ENCODE measurements at regions not wholly inside any gene's neighbourhood (a gene's known extent, or its start where the extent isn't known, plus 50 kb on each side); places are given as distances from the start of the nearest gene placed in this dataset.

DNA sequence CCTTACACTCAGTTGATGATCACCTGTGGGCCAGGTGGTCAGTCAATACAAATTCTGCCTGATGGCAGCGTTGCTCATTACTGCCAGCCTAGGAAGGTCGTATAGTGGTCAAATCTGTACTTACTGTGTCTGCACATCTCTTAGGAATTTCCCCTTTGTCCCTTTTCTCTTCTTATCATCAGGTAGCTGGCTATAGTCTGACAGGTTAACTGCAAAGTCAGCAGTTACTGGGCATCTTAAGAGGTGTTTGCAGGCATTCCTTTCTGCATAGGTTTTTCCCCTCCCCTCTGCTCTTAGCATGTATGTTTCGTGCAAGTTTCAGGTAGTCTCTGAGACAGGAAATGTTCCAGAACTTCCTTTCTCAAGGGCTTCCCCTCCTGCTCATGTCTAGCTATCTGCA, 298.7 kb downstream of the LRRIQ3 start:
- Histone ChIP-seq H3K27me3 (replicated peaks; ENCODE audit: insufficient read depth) (no peaks in the 10 kb centered on the region), H3K27ac (no peak overlapping the region), H3K4me3 (no peak overlapping the region), H3K4me1 (ENCODE audit: control insufficient read depth in 1 of 2, low read depth in 2 of 2) (no peaks in the 10 kb centered on the region), H3K9me3 (no peaks in the 10 kb centered on the region), H3K36me3 (no peaks in the 10 kb centered on the region)
- no peak for ATAC-seq (ENCODE audit: insufficient number of reproducible peaks, low FRiP score, low read depth)
- no peak for DNase-seq (ENCODE audit: low spot score)
- TF ChIP-seq, protein P1, sequence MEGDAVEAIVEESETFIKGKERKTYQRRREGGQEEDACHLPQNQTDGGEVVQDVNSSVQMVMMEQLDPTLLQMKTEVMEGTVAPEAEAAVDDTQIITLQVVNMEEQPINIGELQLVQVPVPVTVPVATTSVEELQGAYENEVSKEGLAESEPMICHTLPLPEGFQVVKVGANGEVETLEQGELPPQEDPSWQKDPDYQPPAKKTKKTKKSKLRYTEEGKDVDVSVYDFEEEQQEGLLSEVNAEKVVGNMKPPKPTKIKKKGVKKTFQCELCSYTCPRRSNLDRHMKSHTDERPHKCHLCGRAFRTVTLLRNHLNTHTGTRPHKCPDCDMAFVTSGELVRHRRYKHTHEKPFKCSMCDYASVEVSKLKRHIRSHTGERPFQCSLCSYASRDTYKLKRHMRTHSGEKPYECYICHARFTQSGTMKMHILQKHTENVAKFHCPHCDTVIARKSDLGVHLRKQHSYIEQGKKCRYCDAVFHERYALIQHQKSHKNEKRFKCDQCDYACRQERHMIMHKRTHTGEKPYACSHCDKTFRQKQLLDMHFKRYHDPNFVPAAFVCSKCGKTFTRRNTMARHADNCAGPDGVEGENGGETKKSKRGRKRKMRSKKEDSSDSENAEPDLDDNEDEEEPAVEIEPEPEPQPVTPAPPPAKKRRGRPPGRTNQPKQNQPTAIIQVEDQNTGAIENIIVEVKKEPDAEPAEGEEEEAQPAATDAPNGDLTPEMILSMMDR (IDR thresholded peaks at IDR 0.05) = no peak

DNA sequence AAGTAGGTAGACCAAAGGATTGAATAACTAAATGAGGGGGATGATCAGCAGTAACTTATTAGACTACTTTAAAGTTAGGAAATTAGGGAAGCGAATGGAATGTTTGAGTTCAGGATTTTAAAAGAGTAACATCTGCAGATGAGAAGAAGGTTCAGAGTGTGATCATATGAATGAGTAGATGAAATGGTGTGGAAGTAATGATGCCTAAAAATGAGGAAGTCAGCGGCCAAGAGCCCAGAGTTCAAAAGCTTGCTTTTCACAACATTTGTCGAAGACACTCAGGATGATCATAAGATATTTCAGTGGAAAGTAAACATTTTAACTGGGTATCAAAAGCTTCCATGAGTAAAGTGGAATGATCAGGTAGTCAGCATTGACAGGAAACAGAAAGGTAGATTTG, 299.4 kb downstream of the LRRIQ3 start:
- Histone ChIP-seq H3K27ac (no peak overlapping the region), H3K4me1 (ENCODE audit: control insufficient read depth in 1 of 2, low read depth in 2 of 2) (no peaks in the 10 kb centered on the region), H3K36me3 (no peaks in the 10 kb centered on the region), H3K9me3 (no peaks in the 10 kb centered on the region), H3K27me3 (replicated peaks; ENCODE audit: insufficient read depth) (no peaks in the 10 kb centered on the region), H3K4me3 (no peak overlapping the region)
- no peak for DNase-seq (ENCODE audit: low spot score)
- no peak for ATAC-seq (ENCODE audit: insufficient number of reproducible peaks, low FRiP score, low read depth)
- TF ChIP-seq, protein P1 (IDR thresholded peaks at IDR 0.05) = no peak

DNA sequence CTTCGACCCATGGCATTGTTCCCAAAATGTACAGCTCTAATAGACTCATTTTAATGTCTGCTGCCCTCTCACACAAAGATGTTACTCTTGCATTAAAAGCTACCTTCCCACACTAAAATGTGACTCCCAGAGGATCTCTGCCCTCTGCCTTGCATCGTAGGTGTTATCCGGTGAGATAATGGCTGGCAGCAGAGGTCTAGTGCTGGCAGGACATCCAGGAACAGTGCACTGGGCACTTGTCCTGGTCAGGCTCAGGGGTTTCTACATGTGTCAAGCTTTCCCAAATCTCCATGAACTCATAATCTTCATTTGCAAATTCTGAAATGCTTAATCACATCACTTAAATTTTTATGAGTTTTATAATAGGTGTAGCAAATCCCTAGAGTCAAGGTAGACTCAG, 310.6 kb downstream of the LRRIQ3 start:
- TF ChIP-seq, protein P1 (IDR thresholded peaks at IDR 0.05) = no peak
- no peak overlapping the region for H3K4me3 ChIP-seq
- no peaks in the 10 kb centered on the region for H3K27me3 ChIP-seq (replicated peaks; ENCODE audit: insufficient read depth)
- no peaks in the 10 kb centered on the region for H3K9me3 ChIP-seq
- no peaks in the 10 kb centered on the region for H3K36me3 ChIP-seq
- no peaks in the 10 kb centered on the region for H3K4me1 ChIP-seq (ENCODE audit: control insufficient read depth in 1 of 2, low read depth in 2 of 2)
- DNase-seq (ENCODE audit: low spot score) = no peak
- no peak overlapping the region for H3K27ac ChIP-seq
- ATAC-seq (ENCODE audit: insufficient number of reproducible peaks, low FRiP score, low read depth) = no peak

DNA sequence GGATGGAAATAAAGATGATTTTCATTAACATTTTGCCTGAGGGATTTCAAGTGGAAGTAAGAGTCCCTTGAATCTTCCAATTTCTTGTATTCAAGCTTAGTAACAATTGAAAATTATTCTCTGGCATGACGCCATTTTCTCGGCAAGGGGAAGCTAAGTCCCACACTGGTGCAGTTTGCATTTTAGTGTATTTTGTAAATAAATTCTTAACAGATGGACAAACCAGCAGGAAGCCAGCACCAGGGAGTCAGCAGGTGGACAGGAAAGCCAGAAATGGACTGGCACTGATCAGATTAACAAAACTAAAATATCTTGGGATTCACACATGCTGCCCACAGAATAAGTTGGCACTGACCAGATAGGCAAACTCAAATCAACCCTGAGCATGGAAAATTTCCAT, 311.3 kb downstream of the LRRIQ3 start:
- Histone ChIP-seq H3K9me3 (no peaks in the 10 kb centered on the region), H3K4me1 (ENCODE audit: control insufficient read depth in 1 of 2, low read depth in 2 of 2) (no peaks in the 10 kb centered on the region), H3K36me3 (no peaks in the 10 kb centered on the region), H3K27me3 (replicated peaks; ENCODE audit: insufficient read depth) (no peaks in the 10 kb centered on the region), H3K4me3 (no peak overlapping the region), H3K27ac (no peak overlapping the region)
- ATAC-seq (ENCODE audit: insufficient number of reproducible peaks, low FRiP score, low read depth) (no peak), DNase-seq (ENCODE audit: low spot score) (no peak)
- TF ChIP-seq, protein P1 (IDR thresholded peaks at IDR 0.05) = no peak

DNA sequence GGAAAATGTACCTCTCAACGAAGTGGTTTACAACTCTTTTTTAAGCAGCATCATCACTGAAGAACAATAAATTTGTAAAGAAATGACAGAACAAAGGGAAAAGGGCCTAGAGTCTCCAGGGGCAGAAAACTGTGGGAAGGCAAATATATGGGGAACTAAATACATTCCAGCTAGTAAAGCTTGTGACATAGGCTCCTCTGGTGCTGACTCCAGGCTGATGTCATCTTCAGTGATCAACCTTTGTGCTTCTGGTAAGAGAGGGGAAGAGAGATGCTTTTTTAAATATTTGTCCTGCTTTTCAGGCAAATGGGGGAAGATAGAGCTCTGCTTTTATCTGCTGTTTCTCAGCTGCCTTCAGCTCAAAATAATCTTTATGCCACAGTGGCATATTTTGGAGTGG, 323.2 kb downstream of the LRRIQ3 start:
- no peaks in the 10 kb centered on the region for H3K36me3 ChIP-seq
- ATAC-seq (ENCODE audit: insufficient number of reproducible peaks, low FRiP score, low read depth) (no peak), DNase-seq (ENCODE audit: low spot score) (no peak)
- TF ChIP-seq, protein P1 (IDR thresholded peaks at IDR 0.05) = no peak
- no peaks in the 10 kb centered on the region for H3K4me1 ChIP-seq (ENCODE audit: control insufficient read depth in 1 of 2, low read depth in 2 of 2)
- no peaks in the 10 kb centered on the region for H3K9me3 ChIP-seq
- no peak overlapping the region for H3K4me3 ChIP-seq
- no peaks in the 10 kb centered on the region for H3K27me3 ChIP-seq (replicated peaks; ENCODE audit: insufficient read depth)
- no peak overlapping the region for H3K27ac ChIP-seq

Data from thoracic aorta (tissue), 2 donors.